ENCODE measurements at regions not wholly inside any gene's neighbourhood (a gene's known extent, or its start where the extent isn't known, plus 50 kb on each side); places are given as distances from the start of the nearest gene placed in this dataset.

DNA sequence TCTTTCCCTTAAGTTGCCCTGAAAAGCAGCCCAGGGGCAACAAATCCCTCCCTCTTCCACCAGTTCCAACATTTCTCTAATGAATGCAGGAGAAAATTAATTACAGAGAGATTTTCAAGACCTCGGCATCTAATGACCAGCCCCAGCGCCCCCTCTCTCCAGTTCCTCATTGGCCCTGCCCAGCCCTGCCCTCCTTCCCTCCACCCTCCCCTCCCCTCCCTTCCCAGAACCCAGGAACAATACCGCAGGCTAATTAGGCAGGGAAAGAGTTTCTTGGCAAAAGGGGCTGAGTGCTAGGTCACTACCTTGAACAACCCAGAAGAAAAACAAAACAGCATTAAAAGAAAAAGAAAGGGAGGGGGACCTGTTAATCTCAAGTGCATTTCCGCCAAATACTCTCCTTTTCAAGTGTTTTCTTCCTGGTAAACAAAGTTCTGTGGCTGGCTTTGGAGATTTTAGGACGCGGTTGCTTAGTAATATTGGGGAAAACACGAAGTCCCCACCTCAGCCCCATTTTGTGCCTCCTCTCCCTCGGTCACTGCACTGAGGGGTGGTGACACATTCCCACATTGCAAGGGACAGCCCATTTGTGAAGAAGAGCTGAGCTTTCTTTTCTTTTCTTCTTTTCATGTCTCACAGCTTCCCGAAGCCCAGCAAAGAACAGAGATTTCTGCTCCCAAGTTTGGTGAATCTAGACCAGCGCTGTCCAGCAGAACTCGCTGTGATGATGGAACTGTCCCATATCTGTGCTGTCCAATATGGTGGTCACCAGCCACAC is 215.4 kb downstream of the SOX9 start:
- intact Hi-C loops (cut with micrococcal nuclease) = no loop called here
- Mint-ChIP-seq H3K36me3 (no peaks in the 10 kb centered on the region), H3K4me1 (no peaks in the 10 kb centered on the region), H3K27ac (no peak overlapping the region), H3K27me3 (peaks cover 10 to 19% of the 10 kb centered on the region in 2 donors), H3K9me3 (peaks cover 0 to 4% (median under 1%) of the 10 kb centered on the region in 8 donors), H3K4me3 (no peak overlapping the region)
- ChIA-PET POLR2A (ENCODE audit: partially characterized antibody) (no interaction called here), CTCF (ENCODE audit: partially characterized antibody) (no interaction called here)
- Histone ChIP-seq H3K9me3 (ENCODE audit: control insufficient read depth in 1 of 2, low read length in 2 of 2) (no peaks in the 10 kb centered on the region), H3K36me3 (ENCODE audit: insufficient read depth, low read length) (no peaks in the 10 kb centered on the region), H3K27me3 (ENCODE audit: insufficient read depth, low read length) (no peaks in the 10 kb centered on the region), H3K4me1 (ENCODE audit: insufficient read depth, low read length) (no peaks in the 10 kb centered on the region), H3K4me3 (ENCODE audit: low read length in 2 of 2) (no peak overlapping the region), H3K27ac (ENCODE audit: low read depth, low read length) (no peak overlapping the region)
- DNase-seq = no peak

DNA sequence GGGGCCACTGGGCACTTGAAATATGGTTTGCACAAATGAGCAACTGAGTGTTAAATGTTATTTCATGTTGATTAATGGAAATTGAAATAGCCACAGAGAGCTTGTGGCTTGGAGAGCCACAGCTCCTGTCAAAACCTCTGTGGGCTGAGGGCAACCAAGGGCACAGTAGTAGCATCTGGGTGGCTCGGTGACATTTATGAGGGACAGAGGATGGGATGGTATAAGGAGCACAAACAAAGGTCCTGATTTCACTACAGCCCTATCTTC is 215.9 kb downstream of the SOX9 start:
- H3K4me1 Mint-ChIP-seq = no peaks in the 10 kb centered on the region
- Histone ChIP-seq H3K27ac (ENCODE audit: low read depth, low read length) (no peak overlapping the region), H3K27me3 (ENCODE audit: insufficient read depth, low read length) (no peaks in the 10 kb centered on the region), H3K9me3 (ENCODE audit: control insufficient read depth in 1 of 2, low read length in 2 of 2) (no peaks in the 10 kb centered on the region), H3K36me3 (ENCODE audit: insufficient read depth, low read length) (no peaks in the 10 kb centered on the region), H3K4me3 (ENCODE audit: low read length in 2 of 2) (no peak overlapping the region), H3K4me1 (ENCODE audit: insufficient read depth, low read length) (no peaks in the 10 kb centered on the region)
- H3K27me3 Mint-ChIP-seq = peaks cover 10 to 19% of the 10 kb centered on the region in 2 donors
- CTCF ChIA-PET (ENCODE audit: partially characterized antibody) = no interaction called here
- intact Hi-C loops (cut with micrococcal nuclease) = no loop called here
- POLR2A ChIA-PET (ENCODE audit: partially characterized antibody) = no interaction called here
- H3K27ac Mint-ChIP-seq = no peak overlapping the region
- H3K36me3 Mint-ChIP-seq = no peaks in the 10 kb centered on the region
- DNase-seq = no peak
- H3K9me3 Mint-ChIP-seq = peaks cover 0 to 4% (median under 1%) of the 10 kb centered on the region in 8 donors
- H3K4me3 Mint-ChIP-seq = no peak overlapping the region

DNA sequence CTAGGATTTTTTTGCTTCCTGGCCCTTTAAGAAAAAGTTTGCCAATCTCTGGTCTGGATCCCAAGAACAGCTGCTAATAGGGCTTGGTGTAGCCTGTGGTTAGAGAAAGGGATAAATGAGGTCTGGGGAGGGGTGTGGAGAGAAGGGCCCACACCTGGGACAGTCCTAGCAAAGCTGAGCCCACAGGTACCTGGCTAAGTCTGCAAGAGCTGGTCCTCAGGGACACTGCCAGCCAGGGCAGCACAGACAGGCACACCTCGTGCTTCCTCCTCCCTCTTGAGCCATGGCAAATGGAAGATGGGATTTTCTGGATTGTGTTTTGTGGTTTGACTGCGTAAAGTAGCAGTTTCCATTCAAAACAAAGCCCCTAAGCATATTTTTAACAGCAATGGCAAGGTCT is 217.5 kb downstream of the SOX9 start:
- POLR2A ChIA-PET (ENCODE audit: partially characterized antibody) = no interaction called here
- peaks cover 8 to 15% of the 10 kb centered on the region in 2 donors for H3K27me3 Mint-ChIP-seq
- Histone ChIP-seq H3K36me3 (ENCODE audit: insufficient read depth, low read length) (no peaks in the 10 kb centered on the region), H3K4me1 (ENCODE audit: insufficient read depth, low read length) (no peaks in the 10 kb centered on the region), H3K4me3 (ENCODE audit: low read length in 2 of 2) (no peak overlapping the region), H3K27me3 (ENCODE audit: insufficient read depth, low read length) (no peaks in the 10 kb centered on the region), H3K27ac (ENCODE audit: low read depth, low read length) (no peak overlapping the region), H3K9me3 (ENCODE audit: control insufficient read depth in 1 of 2, low read length in 2 of 2) (no peaks in the 10 kb centered on the region)
- intact Hi-C loops (cut with micrococcal nuclease) = no loop called here
- no peak overlapping the region for H3K27ac Mint-ChIP-seq
- peaks cover 0 to 4% (median 0%) of the 10 kb centered on the region in 8 donors for H3K9me3 Mint-ChIP-seq
- no peak overlapping the region for H3K4me3 Mint-ChIP-seq
- CTCF ChIA-PET (ENCODE audit: partially characterized antibody) = no interaction called here
- H3K36me3 Mint-ChIP-seq = no peaks in the 10 kb centered on the region
- H3K4me1 Mint-ChIP-seq = no peaks in the 10 kb centered on the region
- no peak for DNase-seq

DNA sequence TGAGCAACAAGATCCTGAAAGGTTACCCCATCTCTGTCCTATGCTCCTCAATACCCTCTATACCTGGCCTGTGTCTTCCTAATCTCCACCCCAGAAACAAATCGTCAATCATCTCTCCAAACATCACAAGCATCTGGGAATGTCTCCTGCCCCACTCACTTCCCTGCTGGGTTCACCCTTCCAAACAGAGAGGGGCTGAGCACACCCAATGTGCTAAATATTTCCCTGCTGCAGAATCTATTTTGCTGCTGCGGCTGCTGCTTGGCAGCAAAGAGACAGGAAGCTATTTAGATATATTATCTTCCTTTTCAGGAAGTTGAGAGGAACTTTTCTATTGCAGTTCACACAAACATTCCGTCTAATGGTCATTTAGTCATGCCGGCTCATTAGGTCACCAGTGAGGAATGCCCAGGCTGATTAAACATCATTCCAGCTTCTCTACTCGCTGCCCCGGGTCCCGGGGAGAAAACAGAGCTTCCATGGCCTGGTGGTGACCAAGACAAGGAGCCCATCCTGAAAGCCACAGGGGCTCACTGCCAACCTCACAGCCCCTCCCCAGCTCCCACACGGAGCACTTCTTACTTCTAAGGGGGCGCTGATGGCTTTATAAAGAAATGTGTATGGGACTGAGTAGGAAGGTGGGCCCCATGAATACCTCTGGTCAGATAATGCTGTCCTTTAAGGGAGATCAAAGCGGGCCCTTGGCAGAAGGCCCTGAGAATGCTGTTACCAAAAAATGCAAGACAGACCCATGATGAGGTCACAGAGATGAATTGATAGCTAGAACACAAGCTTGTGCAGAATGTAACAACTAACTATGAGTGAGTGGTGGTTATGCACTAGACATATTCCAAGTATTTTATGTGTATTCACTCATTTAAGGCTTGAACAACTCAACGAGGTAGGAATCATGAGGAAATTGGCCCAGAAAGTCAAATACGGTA is 218.3 kb downstream of the SOX9 start:
- CTCF ChIA-PET (ENCODE audit: partially characterized antibody) = no interaction called here
- no peak for DNase-seq
- no peak overlapping the region for H3K4me3 Mint-ChIP-seq
- H3K27ac ChIP-seq (ENCODE audit: low read depth, low read length) = no peak overlapping the region
- H3K27me3 ChIP-seq (ENCODE audit: insufficient read depth, low read length) = no peaks in the 10 kb centered on the region
- H3K27ac Mint-ChIP-seq = no peak overlapping the region
- H3K9me3 Mint-ChIP-seq = peaks cover 0 to 4% (median under 1%) of the 10 kb centered on the region in 8 donors
- H3K4me3 ChIP-seq (ENCODE audit: low read length in 2 of 2) = no peak overlapping the region
- POLR2A ChIA-PET (ENCODE audit: partially characterized antibody) = no interaction called here
- H3K36me3 ChIP-seq (ENCODE audit: insufficient read depth, low read length) = no peaks in the 10 kb centered on the region
- no peaks in the 10 kb centered on the region for H3K36me3 Mint-ChIP-seq
- no peaks in the 10 kb centered on the region for H3K4me1 ChIP-seq (ENCODE audit: insufficient read depth, low read length)
- peaks cover 7 to 8% of the 10 kb centered on the region in 2 donors for H3K27me3 Mint-ChIP-seq
- H3K4me1 Mint-ChIP-seq = no peaks in the 10 kb centered on the region
- no peaks in the 10 kb centered on the region for H3K9me3 ChIP-seq (ENCODE audit: control insufficient read depth in 1 of 2, low read length in 2 of 2)
- intact Hi-C loops (cut with micrococcal nuclease) = no loop called here

DNA sequence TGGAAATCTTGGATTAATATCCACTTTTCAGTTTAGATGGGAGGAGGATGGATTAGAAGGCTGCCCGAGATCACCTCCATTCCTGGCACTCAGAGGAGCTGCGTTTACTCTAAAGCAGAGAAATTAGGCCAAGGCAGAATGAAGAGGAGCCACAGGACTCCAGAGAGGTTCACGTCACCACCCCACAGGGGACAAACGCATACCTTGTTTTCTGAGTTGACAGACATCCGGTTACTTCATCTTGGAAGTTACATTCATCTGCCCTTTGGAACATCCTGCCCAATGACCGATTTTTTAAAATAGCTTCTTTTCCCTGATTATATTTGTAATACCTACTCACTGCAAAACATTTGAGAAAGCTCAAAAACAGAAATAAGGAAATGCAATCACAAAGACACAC is 220.0 kb downstream of the SOX9 start:
- Histone ChIP-seq H3K27me3 (ENCODE audit: insufficient read depth, low read length) (no peaks in the 10 kb centered on the region), H3K27ac (ENCODE audit: low read depth, low read length) (no peak overlapping the region), H3K9me3 (ENCODE audit: control insufficient read depth in 1 of 2, low read length in 2 of 2) (no peaks in the 10 kb centered on the region), H3K36me3 (ENCODE audit: insufficient read depth, low read length) (no peaks in the 10 kb centered on the region), H3K4me1 (ENCODE audit: insufficient read depth, low read length) (no peaks in the 10 kb centered on the region), H3K4me3 (ENCODE audit: low read length in 2 of 2) (no peak overlapping the region)
- H3K27ac Mint-ChIP-seq = no peak overlapping the region
- H3K4me1 Mint-ChIP-seq = no peaks in the 10 kb centered on the region
- peaks cover 4 to 6% of the 10 kb centered on the region in 2 donors for H3K27me3 Mint-ChIP-seq
- H3K36me3 Mint-ChIP-seq = no peaks in the 10 kb centered on the region
- H3K9me3 Mint-ChIP-seq = peaks cover 0 to 2% (median under 1%) of the 10 kb centered on the region in 8 donors
- ChIA-PET POLR2A (ENCODE audit: partially characterized antibody) (no interaction called here), CTCF (ENCODE audit: partially characterized antibody) (no interaction called here)
- no peak for DNase-seq
- intact Hi-C loops (cut with micrococcal nuclease) = no loop called here
- H3K4me3 Mint-ChIP-seq = no peak overlapping the region

DNA sequence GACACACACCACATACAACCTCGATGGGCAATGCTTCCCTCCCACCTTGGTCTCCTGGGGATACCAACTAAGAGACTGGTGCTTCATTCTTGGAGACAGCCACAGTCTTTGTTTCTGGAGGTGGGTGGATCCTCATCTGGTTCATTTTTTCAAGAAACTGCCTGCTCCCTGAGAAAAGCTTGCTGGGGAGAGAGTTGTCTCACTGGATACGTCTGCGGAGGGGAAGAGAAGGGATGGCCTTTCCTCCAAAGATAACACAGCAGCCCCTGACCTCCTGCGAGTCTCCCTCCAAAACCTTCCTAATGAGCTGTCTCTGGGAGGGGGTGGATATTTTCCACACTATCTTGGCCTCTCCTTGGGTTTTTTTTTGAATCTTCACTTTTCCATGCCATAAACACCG is 221.2 kb downstream of the SOX9 start:
- H3K27me3 Mint-ChIP-seq = peaks cover 0 to 6% of the 10 kb centered on the region in 2 donors
- Histone ChIP-seq H3K27me3 (ENCODE audit: insufficient read depth, low read length) (no peaks in the 10 kb centered on the region), H3K9me3 (ENCODE audit: control insufficient read depth in 1 of 2, low read length in 2 of 2) (no peaks in the 10 kb centered on the region), H3K4me1 (ENCODE audit: insufficient read depth, low read length) (no peaks in the 10 kb centered on the region), H3K27ac (ENCODE audit: low read depth, low read length) (no peak overlapping the region), H3K36me3 (ENCODE audit: insufficient read depth, low read length) (no peaks in the 10 kb centered on the region), H3K4me3 (ENCODE audit: low read length in 2 of 2) (no peak overlapping the region)
- ChIA-PET CTCF (ENCODE audit: partially characterized antibody) (no interaction called here), POLR2A (ENCODE audit: partially characterized antibody) (no interaction called here)
- no peak overlapping the region for H3K4me3 Mint-ChIP-seq
- H3K9me3 Mint-ChIP-seq = peaks cover 0 to 2% (median 0%) of the 10 kb centered on the region in 8 donors
- intact Hi-C loops (cut with micrococcal nuclease) = no loop called here
- no peak overlapping the region for H3K27ac Mint-ChIP-seq
- no peaks in the 10 kb centered on the region for H3K36me3 Mint-ChIP-seq
- no peaks in the 10 kb centered on the region for H3K4me1 Mint-ChIP-seq
- no peak for DNase-seq

DNA sequence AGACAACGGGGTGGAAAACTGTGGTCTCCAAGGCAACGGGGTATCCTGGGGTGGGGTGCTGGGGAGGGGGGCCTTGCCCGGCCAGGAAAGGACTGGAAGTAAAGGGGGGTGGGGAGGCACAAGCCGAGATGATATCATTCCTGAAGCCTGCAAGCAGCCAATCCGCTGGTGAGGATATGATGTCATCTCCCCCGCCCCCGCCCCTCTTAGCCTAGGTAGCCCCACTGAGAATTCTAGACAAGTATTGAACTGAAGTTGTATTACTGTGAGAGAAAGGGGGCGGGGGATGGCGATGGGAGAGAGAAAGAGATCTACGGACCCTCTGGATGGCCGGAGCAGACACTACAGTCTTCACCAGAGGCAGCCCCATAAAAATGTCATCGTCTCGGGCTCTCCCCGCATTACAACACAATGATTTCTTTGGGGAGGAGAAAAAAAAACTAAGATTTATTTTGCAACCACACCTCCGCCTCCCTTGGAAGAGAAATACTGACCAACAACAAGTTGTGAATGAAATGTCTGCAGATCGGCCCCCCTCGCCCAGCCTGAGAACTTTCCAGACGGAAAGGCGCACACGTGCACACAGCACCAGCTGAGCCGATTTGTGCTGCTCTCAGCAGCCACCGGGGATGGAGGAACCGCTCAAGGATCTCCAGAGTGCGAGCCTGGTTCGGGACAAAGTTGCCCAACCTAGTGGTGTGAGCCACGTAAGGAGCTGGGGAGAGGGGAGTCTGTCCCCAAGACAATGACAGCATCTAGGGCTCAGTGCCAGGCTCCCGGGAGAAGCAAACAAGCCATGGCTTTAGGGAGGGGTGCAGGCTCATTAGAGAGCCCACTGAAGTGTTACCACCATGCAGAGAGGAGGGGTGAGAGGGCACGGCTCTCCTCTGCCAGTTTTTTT is 222.1 kb downstream of the SOX9 start:
- H3K9me3 ChIP-seq (ENCODE audit: control insufficient read depth in 1 of 2, low read length in 2 of 2) = no peaks in the 10 kb centered on the region
- Mint-ChIP-seq H3K4me1 (no peaks in the 10 kb centered on the region), H3K27ac (no peak overlapping the region), H3K36me3 (no peaks in the 10 kb centered on the region), H3K4me3 (no peak overlapping the region), H3K27me3 (peaks cover 0 to 6% of the 10 kb centered on the region in 2 donors), H3K9me3 (peaks cover 0 to 2% (median 0%) of the 10 kb centered on the region in 8 donors)
- H3K36me3 ChIP-seq (ENCODE audit: insufficient read depth, low read length) = no peaks in the 10 kb centered on the region
- no peak overlapping the region for H3K27ac ChIP-seq (ENCODE audit: low read depth, low read length)
- no peaks in the 10 kb centered on the region for H3K27me3 ChIP-seq (ENCODE audit: insufficient read depth, low read length)
- intact Hi-C loops (cut with micrococcal nuclease) = no loop called here
- DNase-seq = no peak
- no peaks in the 10 kb centered on the region for H3K4me1 ChIP-seq (ENCODE audit: insufficient read depth, low read length)
- ChIA-PET CTCF (ENCODE audit: partially characterized antibody) (no interaction called here), POLR2A (ENCODE audit: partially characterized antibody) (no interaction called here)
- no peak overlapping the region for H3K4me3 ChIP-seq (ENCODE audit: low read length in 2 of 2)

Data from CD4-positive, alpha-beta memory T cell (primary cell).